Gastrocnemius medialis (tissue), 4 donors: ENCODE measurements at regions not wholly inside any gene's neighbourhood (a gene's known extent, or its start where the extent isn't known, plus 50 kb on each side); places are given as distances from the start of the nearest gene placed in this dataset.

Source experiments
- POLR2A ChIP-seq, 2 donors: fragments of 450-650 bp; IDR thresholded peaks; one replicate each; pipeline ENCODE4 v1.6.1; 2017; ENCODE audit warnings: antibody characterized with exemption in 2 of 2, mild to moderate bottlenecking in 2 of 2, moderate library complexity in 2 of 2
- TF ChIP-seq, protein P1 (sequence below), 5 experiments: fragments of 450-650 bp in 3 of 5; fragments of 200-600 bp in 2 of 5; sonication (generic) in 2 of 5; IDR thresholded peaks in 4 of 5; conservative IDR thresholded peaks in 1 of 5; 1 replicate in 4 of 5; 2 replicates in 1 of 5; pipeline ENCODE4 v1.5.1; 2016 to 2019; ENCODE audit warnings: antibody characterized with exemption in 5 of 5, mild to moderate bottlenecking in 3 of 5, moderate library complexity in 3 of 5

DNA sequence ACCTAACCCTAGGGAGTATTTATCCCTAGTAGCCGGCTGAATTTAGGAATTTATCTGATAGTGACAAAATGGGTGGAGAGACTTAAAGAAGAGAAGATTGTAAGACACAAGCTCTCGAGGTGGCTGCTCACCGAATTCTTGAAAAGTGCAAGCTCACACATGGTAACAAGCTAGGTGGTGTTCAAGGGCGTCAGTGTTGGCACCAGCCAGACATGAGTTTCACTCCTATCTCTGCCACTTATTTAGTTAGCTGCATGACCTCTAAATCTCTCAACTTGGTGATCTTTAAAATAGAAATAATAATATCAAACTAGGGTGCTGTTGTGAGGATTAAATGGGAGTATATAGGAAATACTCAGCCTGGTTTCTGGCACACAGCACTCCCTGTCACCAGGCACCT lies 102.6 kb upstream of the APCDD1 start:
- TF ChIP-seq, protein P1, sequence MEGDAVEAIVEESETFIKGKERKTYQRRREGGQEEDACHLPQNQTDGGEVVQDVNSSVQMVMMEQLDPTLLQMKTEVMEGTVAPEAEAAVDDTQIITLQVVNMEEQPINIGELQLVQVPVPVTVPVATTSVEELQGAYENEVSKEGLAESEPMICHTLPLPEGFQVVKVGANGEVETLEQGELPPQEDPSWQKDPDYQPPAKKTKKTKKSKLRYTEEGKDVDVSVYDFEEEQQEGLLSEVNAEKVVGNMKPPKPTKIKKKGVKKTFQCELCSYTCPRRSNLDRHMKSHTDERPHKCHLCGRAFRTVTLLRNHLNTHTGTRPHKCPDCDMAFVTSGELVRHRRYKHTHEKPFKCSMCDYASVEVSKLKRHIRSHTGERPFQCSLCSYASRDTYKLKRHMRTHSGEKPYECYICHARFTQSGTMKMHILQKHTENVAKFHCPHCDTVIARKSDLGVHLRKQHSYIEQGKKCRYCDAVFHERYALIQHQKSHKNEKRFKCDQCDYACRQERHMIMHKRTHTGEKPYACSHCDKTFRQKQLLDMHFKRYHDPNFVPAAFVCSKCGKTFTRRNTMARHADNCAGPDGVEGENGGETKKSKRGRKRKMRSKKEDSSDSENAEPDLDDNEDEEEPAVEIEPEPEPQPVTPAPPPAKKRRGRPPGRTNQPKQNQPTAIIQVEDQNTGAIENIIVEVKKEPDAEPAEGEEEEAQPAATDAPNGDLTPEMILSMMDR (IDR thresholded peaks at IDR 0.05 in 4 of 5, conservative IDR thresholded peaks at IDR 0.05 in 1 of 5): no peak
- no peak for TF ChIP-seq POLR2A (IDR thresholded peaks at IDR 0.05)
